GM12865 (cell line): ENCODE measurements at regions not wholly inside any gene's neighbourhood (a gene's known extent, or its start where the extent isn't known, plus 50 kb on each side); places are given as distances from the start of the nearest gene placed in this dataset.
A peak's percentile ranks its signal among the peaks of the same experiment; 100 is the strongest.
"Not testable (repeated sequence)": the region's sequence is repeated elsewhere in the genome, so short reads cannot be mapped to it uniquely, and the experiment has no call there.

Experiments
- DNase-seq: peaks from one replicate; pipeline ENCODE4 v3.0.0; 2010; ENCODE audit warnings: low read depth
- H3K4me3 ChIP-seq: 2 replicates; pipeline ENCODE4 v1.5.1; 2011; ENCODE audit warnings: mild to moderate bottlenecking, low read depth, low read length, control low read depth
- CTCF ChIP-seq: IDR thresholded peaks from 2 replicates; pipeline ENCODE4 v1.5.1; 2011; ENCODE audit warnings: low read length, control low read depth, low read depth, inconsistent platforms; ENCODE audit not compliant: insufficient read depth; ENCODE audit errors: missing control alignments

DNA sequence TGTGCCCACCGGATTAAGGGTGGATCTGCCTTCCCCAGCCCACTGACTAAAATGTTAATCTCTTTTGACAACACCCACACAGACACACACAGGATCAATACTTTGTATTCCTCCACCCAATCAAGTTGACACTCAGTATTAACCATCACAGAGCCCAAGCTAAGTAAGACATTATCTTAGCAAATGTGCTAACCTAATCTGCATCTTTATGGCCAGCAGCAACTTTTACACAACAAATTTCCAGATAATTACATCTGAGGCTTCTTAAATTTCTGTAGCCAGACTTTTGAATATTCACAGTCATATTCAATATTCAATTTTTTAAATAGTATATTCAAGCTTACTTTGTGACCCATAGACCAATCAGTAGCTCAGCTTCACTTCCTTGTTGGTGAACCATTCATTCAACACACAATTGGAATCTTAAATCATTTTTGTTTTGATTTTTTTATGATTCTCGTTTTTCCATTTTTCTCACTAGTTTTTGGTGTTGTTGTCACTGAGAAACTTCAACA lies 594.2 kb downstream of the IPMK start:
- TF ChIP-seq CTCF: no peak
- no peak overlapping the region for H3K4me3 ChIP-seq

DNA sequence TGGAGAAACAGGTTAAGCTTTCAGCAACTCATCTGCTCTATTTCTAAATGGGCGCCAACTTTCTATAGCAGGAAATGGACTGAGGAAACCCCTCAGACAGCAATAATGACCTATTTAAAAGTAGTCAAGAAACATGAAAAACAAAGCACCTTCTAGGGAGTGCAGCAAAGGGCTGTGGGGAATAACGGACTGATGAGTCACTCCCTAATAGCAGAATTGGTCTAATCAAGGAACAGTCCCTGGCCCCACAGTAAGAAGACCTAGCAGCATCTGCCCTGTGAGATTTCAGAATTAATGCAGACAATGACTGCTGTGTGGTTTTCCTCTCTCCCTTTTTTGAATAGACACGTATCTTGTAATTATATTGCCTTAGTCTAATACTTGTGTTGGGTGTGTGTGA lies 602.9 kb downstream of the IPMK start:
- no peak for TF ChIP-seq CTCF
- peak; percentile 2 for DNase-seq
- H3K4me3 ChIP-seq: no peak overlapping the region

More for the DNA sequence above, 594.2 kb downstream of the IPMK start:
- no peak for DNase-seq

DNA sequence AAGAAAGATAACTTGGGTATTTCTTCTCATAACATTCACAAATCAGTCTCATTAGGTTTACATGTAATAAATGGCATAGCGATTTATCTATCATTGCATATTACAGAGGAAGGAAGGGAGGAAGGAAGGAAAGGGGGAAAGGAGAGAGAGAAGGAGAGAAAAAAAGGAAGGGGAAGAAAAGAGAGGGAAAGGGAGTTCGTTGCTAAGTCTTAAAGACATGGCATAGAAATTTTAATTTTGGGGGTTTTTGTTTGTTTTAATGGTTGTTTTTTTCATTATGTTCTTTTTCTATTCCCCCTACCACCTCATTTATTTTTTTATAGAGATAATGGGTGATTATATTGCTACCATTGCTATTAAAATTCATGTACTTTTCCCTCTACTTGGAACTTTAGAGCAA lies 604.3 kb downstream of the IPMK start:
- DNase-seq: no peak
- no peak overlapping the region for H3K4me3 ChIP-seq
- no peak for TF ChIP-seq CTCF

DNA sequence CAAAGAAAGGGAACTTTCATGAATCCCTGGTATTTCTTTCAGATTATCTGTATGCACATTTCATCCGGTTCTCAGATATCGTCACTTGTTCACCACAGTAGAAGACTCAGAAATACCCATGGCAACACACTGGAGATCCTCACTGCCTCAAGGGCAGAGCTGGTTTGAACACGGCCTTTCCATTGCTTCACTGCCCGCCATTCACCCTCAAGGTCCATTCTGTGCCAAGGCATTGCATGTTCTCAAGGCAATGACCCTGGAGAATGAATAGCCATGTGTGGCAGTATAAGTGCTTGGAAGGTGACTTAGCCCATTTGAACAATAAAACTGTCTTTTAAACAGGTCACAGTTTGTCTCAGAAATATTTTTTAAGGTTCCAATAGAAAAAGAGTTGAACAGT lies 606.5 kb downstream of the IPMK start:
- H3K4me3 ChIP-seq: no peak overlapping the region
- DNase-seq: no peak
- no peak for TF ChIP-seq CTCF

DNA sequence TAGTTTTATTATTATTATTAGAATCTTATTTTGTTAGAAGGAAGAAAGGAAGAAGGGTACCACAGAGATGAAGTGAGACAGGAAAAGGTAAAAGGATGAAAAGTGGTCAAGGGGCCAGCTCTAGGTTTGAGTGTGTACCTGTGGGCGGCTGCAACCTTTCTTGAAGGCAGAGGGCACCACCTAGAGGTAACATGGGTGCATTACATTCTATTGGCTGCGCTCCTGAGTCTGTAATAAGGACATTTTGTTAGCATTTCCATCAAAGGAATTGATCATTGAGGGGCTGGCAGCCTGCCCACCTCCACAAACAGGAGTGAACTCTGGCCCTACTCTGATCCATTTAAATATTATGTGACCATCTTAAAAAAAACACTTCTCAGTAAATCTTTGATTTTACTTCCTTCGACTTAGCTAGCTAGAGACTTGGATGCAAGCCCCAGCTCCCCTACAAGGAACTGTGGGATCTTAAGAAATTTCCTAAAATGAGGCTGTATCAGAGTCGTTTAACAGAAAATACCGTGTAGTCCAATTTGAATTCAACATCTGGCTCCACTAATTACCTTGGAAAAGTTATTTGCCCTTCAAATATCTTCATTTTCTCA lies 610.4 kb downstream of the IPMK start:
- DNase-seq: peak; percentile 78
- no peak overlapping the region for H3K4me3 ChIP-seq
- peak; percentile 84 for TF ChIP-seq CTCF

DNA sequence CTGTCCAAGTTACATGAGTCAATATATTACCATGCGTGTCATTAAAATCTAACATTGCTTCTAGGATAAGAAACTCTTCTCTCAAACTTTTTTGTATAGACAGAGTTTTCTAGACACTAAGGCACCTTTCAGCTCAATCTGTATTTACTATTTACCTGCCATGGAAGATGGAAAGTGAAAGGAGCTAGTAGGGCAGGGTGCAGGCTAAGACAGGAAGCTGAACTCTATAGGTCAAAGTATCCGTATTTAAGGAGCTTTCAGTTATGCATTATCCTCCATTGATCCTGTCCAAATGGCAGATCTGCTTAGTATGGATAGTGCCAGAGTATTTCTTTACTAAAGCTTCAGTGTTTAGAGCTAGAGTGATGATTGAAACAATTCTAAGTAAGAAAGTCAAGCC lies 612.8 kb downstream of the IPMK start:
- H3K4me3 ChIP-seq: no peak overlapping the region
- DNase-seq: peak; percentile 21
- no peak for TF ChIP-seq CTCF

DNA sequence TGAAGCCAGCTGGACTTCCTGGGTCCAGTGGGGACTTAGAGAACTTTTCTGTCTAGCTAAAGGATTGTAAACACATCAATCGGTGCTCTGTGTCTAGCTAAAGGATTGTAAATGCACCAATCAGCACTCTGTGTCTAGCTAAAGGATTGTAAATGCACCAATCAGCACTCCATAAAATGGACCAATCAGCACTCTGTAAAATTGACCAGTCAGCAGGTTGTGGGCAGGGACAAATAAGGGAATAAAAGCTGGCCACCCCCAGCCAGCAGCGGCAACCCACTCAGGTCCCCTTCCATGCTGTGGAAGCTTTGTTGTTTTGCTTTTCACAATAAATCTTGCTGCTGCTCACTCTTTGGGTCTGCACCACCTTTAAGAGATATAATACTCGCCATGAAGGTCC lies 622.6 kb downstream of the IPMK start:
- DNase-seq: not testable (repeated sequence)

GRCh38 chr10:57638411-57638810 lies 629.3 kb downstream of the IPMK start:
- no peak for DNase-seq
- no peak for TF ChIP-seq CTCF
- no peak overlapping the region for H3K4me3 ChIP-seq

More for the DNA sequence above, 622.6 kb downstream of the IPMK start:
- H3K4me3 ChIP-seq: not testable (repeated sequence)
